Activated CD4-positive, alpha-beta T cell treated with anti-CD3 and anti-CD28 coated beads for 48 hours (primary cell): ENCODE measurements at regions not wholly inside any gene's neighbourhood (a gene's known extent, or its start where the extent isn't known, plus 50 kb on each side); places are given as distances from the start of the nearest gene placed in this dataset.
A peak's percentile ranks its signal among the peaks of the same experiment; 100 is the strongest.
"Not testable (repeated sequence)": the region's sequence is repeated elsewhere in the genome, so short reads cannot be mapped to it uniquely, and the experiment has no call there.

ENCODE experiments used
- DNase-seq: peaks from one replicate; pipeline ENCODE4 v3.0.0-alpha.2; 2020

GRCh38 chr21:31819692-31820091, 53.1 kb upstream of the HUNK start:
- DNase-seq = not testable (repeated sequence)

GRCh38 chr21:31814356-31814755, 58.5 kb upstream of the HUNK start:
- DNase-seq = not testable (repeated sequence)

GRCh38 chr21:31813862-31814261, 59.0 kb upstream of the HUNK start:
- no peak for DNase-seq

- DNase-seq = no peak
Measured at GRCh38 chr21:31804008-31804394, 68.8 kb upstream of the HUNK start.

GRCh38 chr21:31803039-31804007, 69.5 kb upstream of the HUNK start:
- DNase-seq = no peak

GRCh38 chr21:31802331-31802730, 70.4 kb upstream of the SCAF4 start:
- DNase-seq = no peak

GRCh38 chr21:31801551-31802219, 69.8 kb upstream of the SCAF4 start:
- DNase-seq = no peak

GRCh38 chr21:31798842-31799704, 67.2 kb upstream of the SCAF4 start:
- no peak for DNase-seq

GRCh38 chr21:31795992-31796391, 64.1 kb upstream of the SCAF4 start:
- no peak for DNase-seq

GRCh38 chr21:31790420-31790819, 58.5 kb upstream of the SCAF4 start:
- not testable (repeated sequence) for DNase-seq

GRCh38 chr21:31788581-31788980, 56.7 kb upstream of the SCAF4 start:
- DNase-seq = no peak

GRCh38 chr21:31787691-31788090, 55.8 kb upstream of the SCAF4 start:
- DNase-seq = not testable (repeated sequence)

GRCh38 chr21:31786164-31786920, 54.4 kb upstream of the SCAF4 start:
- DNase-seq = no peak

- peak; percentile 73 for DNase-seq
Measured at GRCh38 chr21:31785237-31786163, 53.6 kb upstream of the SCAF4 start.

- DNase-seq = no peak
Measured at GRCh38 chr21:31781737-31782136, 49.8 kb upstream of the SCAF4 start.
